Umbilical cord (tissue), 1 donor: ENCODE measurements at regions not wholly inside any gene's neighbourhood (a gene's known extent, or its start where the extent isn't known, plus 50 kb on each side); places are given as distances from the start of the nearest gene placed in this dataset.
A peak's percentile ranks its signal among the peaks of the same experiment; 100 is the strongest.
"Not testable (repeated sequence)": the region's sequence is repeated elsewhere in the genome, so short reads cannot be mapped to it uniquely, and the experiment has no call there.

Experiments used
- DNase-seq: peaks from one replicate; pipeline ENCODE4 v3.0.0-alpha.2; 2015; ENCODE audit warnings: low spot score

DNA sequence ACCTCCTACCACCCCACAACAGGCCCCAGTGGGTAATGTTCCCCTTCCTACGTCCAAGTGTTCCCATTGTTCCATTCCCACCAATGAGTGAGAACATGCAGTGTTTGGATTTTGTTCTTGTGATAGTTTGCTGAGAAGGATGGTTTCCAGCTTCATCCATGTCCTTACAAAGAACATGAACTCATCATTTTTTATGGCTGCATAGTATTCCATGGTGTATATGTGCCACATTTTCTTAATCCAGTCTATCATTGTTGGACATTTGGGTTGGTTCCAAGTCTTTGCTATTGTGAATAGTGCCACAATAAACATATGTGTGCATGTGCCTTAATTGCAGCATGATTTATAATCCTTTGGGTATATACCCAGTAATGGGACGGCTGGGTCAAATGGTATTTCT lies 81.6 kb downstream of the P2RY10 start:
- DNase-seq = not testable (repeated sequence)

DNA sequence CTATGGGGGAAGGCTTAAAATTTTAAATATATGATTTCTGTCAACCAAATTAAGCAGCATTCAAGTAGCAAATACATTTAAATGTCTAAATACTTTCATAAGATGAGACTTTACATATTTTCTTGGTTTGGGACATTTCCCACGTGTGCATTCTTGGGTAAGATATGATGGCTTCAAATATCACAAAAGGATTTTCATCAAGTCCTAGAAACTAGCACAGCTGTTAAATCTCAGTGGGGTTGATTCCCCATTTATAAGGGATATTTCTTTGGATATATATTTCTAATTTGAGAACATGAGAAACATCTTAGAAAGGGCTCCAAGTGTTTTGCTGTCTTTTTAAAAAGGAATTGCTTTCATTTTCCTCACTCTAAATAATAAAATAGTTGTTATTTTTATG lies 90.2 kb downstream of the P2RY10 start:
- DNase-seq = peak; percentile 2

DNA sequence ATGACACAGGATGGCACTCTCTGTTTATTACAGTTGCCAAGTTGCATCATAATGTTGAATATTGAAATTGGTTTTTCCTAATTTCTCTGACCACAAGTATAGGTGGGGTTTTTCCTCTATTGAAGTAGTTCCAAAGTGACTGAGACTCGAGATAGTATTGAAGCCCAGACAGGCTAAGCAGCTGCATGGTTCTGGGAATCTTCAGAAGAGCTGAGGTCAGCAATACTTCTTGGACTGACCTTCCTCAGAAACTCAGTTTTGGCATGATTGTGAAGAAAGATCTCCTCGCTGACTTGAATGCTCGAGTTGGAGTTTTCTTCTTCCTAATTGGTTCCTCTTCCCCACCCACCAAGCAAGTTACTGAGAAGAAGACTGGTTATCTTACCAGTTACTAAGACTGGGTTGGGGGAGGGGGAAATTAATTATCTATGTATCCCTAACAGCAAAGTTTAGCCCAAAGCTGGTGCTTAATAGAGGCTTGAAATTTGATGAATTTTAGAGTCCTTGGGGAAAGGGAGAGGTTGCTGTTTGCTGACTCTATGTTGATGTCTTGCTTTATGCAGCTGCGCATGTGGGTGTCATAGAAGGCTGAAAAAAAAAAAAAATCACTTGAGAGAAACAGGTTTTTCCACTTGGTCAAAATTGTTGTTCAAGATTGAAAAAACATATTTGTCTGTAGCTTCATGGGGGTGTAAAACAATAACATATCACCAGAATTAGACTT lies 91.1 kb downstream of the P2RY10 start:
- peak; percentile 5 for DNase-seq

DNA sequence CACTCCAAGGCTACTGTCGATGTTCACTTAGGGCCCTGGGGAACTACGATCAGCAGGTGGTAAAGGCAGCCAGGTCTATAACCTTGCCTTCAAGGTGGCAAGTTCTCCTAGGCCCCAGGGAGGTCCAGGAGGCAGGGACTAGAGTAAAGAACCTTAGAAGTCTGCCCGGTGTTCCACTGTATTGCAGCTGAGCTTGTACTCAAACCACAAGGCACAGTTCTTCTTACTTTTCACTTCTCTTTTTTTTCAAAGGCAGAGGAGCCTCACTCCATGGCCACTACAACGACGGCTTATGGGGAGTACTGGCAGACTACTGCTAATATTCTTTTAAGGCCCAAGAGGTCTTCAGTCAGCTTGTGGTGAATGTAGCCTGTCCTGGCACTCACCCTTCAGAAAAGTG lies 78.8 kb upstream of the GPR174 start:
- no peak for DNase-seq

DNA sequence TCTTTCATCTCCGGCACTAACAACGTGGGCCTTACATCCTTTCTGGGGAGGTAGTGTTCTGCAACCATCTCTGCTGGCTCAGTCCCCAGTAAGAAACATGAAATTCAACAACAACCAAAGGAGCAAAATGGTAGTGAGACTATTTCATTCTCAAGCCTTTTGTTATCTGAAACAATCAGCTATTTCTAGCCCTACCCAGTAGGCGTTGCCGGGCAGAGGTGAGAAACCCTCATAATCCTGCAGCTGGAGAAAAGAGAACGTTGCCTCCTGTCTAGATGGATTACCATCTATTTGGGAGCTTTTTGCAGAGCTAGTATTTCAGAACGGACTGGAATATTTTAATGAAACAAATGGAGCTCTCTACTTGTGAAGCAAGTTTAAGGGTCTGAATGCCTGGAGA lies 66.4 kb upstream of the GPR174 start:
- no peak for DNase-seq

DNA sequence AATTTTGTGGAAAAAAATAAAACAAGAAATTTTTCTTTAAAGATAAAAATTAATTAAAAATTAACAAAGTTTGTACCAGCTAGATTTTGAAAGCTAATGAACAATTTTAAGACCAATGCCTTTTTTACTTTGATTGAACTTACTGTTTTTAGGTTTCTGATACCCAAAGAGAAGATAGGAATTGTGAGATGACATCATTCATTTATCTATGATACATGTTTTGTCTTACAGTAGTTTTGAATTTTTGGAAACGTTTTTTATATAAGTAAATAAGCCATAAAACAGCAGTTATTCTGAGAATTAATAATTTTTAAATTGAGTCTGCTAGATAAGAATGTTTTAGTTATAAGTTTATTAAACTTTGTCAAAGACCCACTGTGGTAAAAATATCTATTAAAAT lies 65.0 kb upstream of the GPR174 start:
- no peak for DNase-seq

DNA sequence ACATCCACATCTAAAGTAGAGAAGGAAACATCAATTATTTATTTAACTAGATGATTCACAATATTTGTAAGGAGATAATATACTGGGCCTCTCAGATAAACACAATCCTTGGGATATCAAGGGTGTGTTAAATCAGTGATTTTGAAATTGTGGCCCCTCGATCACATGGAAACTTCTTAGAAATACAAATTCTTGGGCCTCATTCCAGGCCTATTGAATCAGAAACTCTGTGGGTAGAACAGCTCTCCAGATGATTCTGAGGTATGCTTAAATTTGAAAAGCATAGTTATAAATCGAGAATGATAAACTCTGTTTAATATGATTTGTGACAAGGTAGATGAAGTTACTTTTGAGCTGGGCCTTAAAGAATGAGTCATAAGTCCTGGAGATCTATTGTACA lies 64.3 kb upstream of the GPR174 start:
- peak; percentile 12 for DNase-seq

DNA sequence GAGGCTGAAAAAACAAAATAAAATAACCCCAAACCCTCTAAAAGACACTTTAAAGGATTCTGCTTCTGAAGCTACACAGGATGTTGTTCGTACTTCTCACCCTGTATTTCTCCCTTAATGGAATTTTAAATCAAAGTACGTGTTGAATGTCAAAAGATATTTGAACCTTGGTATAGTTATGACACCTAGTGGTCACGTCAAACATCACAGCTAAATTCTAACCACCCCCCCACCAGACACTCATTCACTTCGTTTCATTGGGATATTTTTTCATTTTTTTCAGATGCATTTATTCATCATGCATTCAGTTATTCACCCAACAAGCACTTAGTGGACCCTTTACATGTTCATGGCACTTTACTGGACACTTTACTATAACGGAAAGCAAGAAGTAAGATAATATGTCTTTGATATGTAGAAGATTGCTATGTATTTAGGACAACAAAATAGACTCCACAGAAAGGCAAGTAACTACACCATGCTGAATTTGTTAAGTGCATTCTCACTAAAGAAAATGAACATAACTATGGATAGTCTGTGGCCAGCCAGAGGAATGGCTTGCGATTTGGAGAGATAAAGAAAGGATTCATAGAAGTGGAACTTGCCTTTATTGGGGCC lies 62.5 kb upstream of the GPR174 start:
- peak; percentile 17 for DNase-seq

DNA sequence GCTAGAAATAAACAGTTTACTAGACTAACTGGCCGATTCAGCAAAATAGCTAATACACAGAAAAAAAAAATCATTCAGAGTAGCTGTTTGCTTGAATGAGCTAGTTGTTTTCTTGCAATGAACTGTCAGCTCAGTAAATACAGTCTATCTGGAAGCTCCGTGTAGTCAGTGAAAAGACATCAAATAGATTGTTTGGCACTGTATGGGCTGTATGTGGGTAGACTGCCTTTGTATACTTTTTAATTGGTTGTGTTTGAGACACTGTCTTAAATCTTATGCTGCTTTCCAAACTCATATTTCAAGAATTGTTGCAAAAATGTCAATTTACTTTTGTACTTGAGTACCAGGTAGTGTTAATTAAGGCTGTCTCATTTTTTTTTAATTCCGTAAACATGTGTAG lies 61.6 kb upstream of the GPR174 start:
- DNase-seq = no peak

DNA sequence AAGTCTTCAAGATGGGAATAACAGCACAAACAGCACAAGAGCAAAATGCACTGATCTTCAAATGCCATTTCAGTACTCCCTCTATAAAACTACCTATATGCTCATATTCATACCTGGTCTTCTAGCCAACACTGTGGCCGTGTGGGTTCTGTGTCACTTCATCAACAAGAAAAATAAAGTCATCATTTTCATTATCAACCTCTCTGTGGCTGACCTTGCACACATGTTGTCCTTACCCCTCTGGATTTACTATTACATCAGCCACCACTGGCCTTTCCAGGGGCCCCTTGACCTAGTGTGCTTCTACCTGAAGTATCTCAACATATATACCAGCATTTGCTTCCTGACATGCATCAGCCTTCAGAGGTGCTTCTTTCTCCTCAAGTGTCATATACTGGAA lies 59.6 kb upstream of the GPR174 start:
- DNase-seq = no peak

DNA sequence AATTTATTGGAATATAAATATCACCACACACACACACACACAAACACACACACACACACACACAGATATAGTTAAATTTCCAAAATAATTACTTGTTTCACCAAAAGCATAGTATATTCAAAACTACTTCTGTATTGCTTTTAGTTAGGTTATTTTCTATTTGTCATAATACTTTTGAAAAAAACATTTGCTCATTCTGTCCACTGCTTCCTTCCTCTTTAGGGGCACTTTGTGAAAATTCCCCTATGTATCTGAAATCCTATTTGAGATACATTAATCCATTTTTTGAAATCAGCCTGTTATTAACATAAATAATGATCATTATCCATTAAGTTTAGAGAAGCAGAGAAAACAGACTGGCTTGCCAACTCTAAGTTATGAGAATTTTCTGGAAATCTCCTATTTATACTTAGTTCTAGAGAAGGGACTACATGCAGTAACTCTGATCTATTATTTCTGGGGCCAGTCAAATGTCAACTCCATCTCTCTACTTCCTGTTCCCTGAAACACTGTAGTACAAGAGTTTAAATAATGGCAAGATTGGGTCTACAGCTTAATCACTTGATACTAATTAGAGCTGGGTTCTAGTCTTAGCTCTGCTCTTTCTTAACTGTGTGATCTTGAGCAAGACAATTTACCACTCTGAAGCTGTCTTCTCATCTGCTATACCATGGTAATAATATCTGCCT lies 54.4 kb upstream of the GPR174 start:
- DNase-seq = no peak

DNA sequence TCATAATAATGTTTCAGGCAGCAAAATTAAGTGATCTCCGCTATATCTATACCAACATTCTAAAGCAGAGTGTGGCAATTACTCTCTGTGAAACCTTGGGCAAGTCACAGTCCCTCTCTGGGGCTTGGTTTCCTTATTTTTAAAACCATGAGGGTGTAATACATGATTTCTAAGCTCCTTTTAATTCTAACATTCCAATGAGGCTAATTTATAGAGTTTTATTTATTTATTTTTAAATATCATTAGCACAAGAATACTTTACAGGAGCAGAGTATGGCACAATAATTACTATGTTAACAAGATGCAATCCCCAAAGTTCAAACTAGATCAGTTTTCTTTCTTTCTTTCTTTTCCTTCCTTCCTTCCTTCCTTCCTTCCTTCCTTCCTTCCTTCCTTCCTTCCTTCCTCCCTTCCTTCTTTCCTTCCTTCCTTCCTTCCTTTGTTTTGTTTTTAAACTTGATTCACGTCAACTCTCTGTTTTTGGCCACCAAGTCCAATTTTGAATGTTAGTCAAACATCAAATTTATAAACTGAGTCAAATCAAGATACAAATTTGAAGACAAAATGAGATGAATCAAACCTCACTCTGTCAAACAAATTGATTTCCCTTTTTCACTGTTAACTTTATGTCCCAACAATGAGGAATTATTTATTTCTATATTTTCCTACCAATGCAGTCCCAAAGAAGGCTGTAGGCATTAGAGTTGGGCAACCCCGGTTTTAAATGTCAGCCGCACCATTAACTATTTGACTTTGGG lies 50.2 kb upstream of the GPR174 start:
- no peak for DNase-seq
